A673 (cell line): ENCODE measurements at regions not wholly inside any gene's neighbourhood (a gene's known extent, or its start where the extent isn't known, plus 50 kb on each side); places are given as distances from the start of the nearest gene placed in this dataset.

Experiments used
- BruUV-seq: library from RNA; stranded (reverse); fragments of 400-500 nt; replicated peaks from 2 replicates; lab custom pipeline; 2021; lab: Mats Ljungman, UMichigan
- CTCF ChIA-PET: fragments of 300-600 bp; sonication (Branson Sonifier 250); formaldehyde crosslinking; loops from one replicate; lab custom pipeline; 2022; ENCODE audit warnings: antibody characterized with exemption; lab: Charles Lee
- POLR2A ChIA-PET: fragments of 300-600 bp; sonication (Branson Sonifier 250); formaldehyde crosslinking; loops from one replicate; lab custom pipeline; 2022; ENCODE audit warnings: antibody characterized with exemption; ENCODE audit not compliant: low non-redundant PET; lab: Charles Lee
- DNase-seq: peaks from one replicate; pipeline ENCODE4 v3.0.0-alpha.2; 2015; ENCODE audit warnings: low spot score
- H3K27ac ChIP-seq: fragments of 200-600 bp; sonication (generic); 2 replicates; pipeline ENCODE4 v1.5.1; 2016; ENCODE audit warnings: mixed run types, low read depth, mild to moderate bottlenecking, mixed read lengths, antibody characterized with exemption, low read length; ENCODE audit not compliant: poor library complexity, severe bottlenecking
- H3K27me3 ChIP-seq: fragments of 200-600 bp; sonication (generic); replicated peaks from 2 replicates; pipeline ENCODE4 v1.6.1; 2017; ENCODE audit warnings: mixed run types, low read depth, mild to moderate bottlenecking, mixed read lengths, antibody characterized with exemption, low read length; ENCODE audit not compliant: insufficient read depth, poor library complexity
- H3K36me3 ChIP-seq: fragments of 200-600 bp; sonication (generic); 2 replicates; pipeline ENCODE4 v1.6.1; 2016; ENCODE audit warnings: mixed run types, mild to moderate bottlenecking, mixed read lengths, antibody characterized with exemption, low read length; ENCODE audit not compliant: insufficient read depth, poor library complexity, severe bottlenecking
- H3K4me1 ChIP-seq: fragments of 200-600 bp; sonication (generic); 2 replicates; pipeline ENCODE4 v1.6.1; 2017; ENCODE audit warnings: mixed run types, mild to moderate bottlenecking, mixed read lengths, antibody characterized with exemption, low read length; ENCODE audit not compliant: insufficient read depth, poor library complexity, severe bottlenecking
- H3K4me3 ChIP-seq: fragments of 200-600 bp; sonication (generic); 2 replicates; pipeline ENCODE4 v1.5.1; 2016; ENCODE audit warnings: low read depth, mixed run types, mild to moderate bottlenecking, mixed read lengths, low read length; ENCODE audit not compliant: poor library complexity, severe bottlenecking
- H3K9me3 ChIP-seq: fragments of 200-600 bp; sonication (generic); 2 replicates; pipeline ENCODE4 v1.6.1; 2016; ENCODE audit warnings: mixed run types, low read depth, mild to moderate bottlenecking, mixed read lengths, antibody characterized with exemption, low read length; ENCODE audit not compliant: poor library complexity, severe bottlenecking
- CTCF ChIP-seq: fragments of 300-800, 200-600 bp; sonication (generic); conservative IDR thresholded peaks from 2 replicates; pipeline ENCODE4 v1.5.1; 2017; ENCODE audit warnings: low read depth, mild to moderate bottlenecking, antibody characterized with exemption, low read length, moderate library complexity, mixed read lengths
- EZH2 ChIP-seq: fragments of 200-600 bp; sonication (generic); IDR thresholded peaks from 2 replicates; pipeline ENCODE4 v1.6.1; 2017; ENCODE audit warnings: borderline replicate concordance, low read depth, mild to moderate bottlenecking, mixed read lengths, antibody characterized with exemption, low read length; ENCODE audit not compliant: poor library complexity, severe bottlenecking
- intact Hi-C: fragments of 100-400 bp; cut with micrococcal nuclease; formaldehyde crosslinking; loops from one replicate; pipeline ENCODE4 v1.10.0; 2022; ENCODE audit not compliant: unreplicated experiment

- Histone ChIP-seq H3K4me1 (no peaks in the 10 kb centered on the region), H3K27me3 (no peaks in the 10 kb centered on the region), H3K27ac (no peak overlapping the region), H3K4me3 (no peak overlapping the region), H3K9me3 (no peaks in the 10 kb centered on the region), H3K36me3 (no peaks in the 10 kb centered on the region)
- ChIA-PET POLR2A (no interaction called here), CTCF (no interaction called here)
- BruUV-seq: no TSS peak
- intact Hi-C loops: no loop called here
- TF ChIP-seq EZH2: no peak
- TF ChIP-seq CTCF: no peak
- DNase-seq: no peak
Observed at GRCh38 chr16:59758848-59759247, 1024.7 kb upstream of the GOT2 start.

- intact Hi-C loops: no loop called here
- BruUV-seq: no TSS peak
- Histone ChIP-seq H3K9me3 (no peaks in the 10 kb centered on the region), H3K27ac (no peak overlapping the region), H3K4me3 (no peak overlapping the region), H3K36me3 (no peaks in the 10 kb centered on the region), H3K4me1 (no peaks in the 10 kb centered on the region), H3K27me3 (no peaks in the 10 kb centered on the region)
- no peak for DNase-seq
- no peak for TF ChIP-seq EZH2
- TF ChIP-seq CTCF: no peak
- ChIA-PET CTCF (no interaction called here), POLR2A (no interaction called here)
Observed at GRCh38 chr16:59754854-59755253, 1020.7 kb upstream of the GOT2 start.

GRCh38 chr16:59749662-59750336 is 1015.7 kb upstream of the GOT2 start:
- Histone ChIP-seq H3K4me3 (no peak overlapping the region), H3K4me1 (no peaks in the 10 kb centered on the region), H3K27me3 (no peaks in the 10 kb centered on the region), H3K27ac (no peak overlapping the region), H3K36me3 (no peaks in the 10 kb centered on the region), H3K9me3 (no peaks in the 10 kb centered on the region)
- ChIA-PET POLR2A (no interaction called here), CTCF (no interaction called here)
- BruUV-seq: no TSS peak
- DNase-seq: no peak
- TF ChIP-seq EZH2 (no peak), CTCF (no peak)
- intact Hi-C loops: no loop called here
